Endothelial cell of umbilical vein (primary cell): ENCODE measurements at regions not wholly inside any gene's neighbourhood (a gene's known extent, or its start where the extent isn't known, plus 50 kb on each side); places are given as distances from the start of the nearest gene placed in this dataset.

Source experiments
- BruUV-seq: library from RNA; stranded (reverse); fragments of 400-500 nt; replicated peaks from 2 replicates; lab custom pipeline; 2021; lab: Mats Ljungman, UMichigan
- CTCF ChIA-PET: fragments of 300-600, 350-600 bp; sonication (Branson Sonifier 250); formaldehyde crosslinking; loops from one replicate; lab custom pipeline; 2021; ENCODE audit warnings: antibody characterized with exemption, inconsistent platforms; lab: Charles Lee
- POLR2A ChIA-PET: fragments of 300-600, 350-600 bp; sonication (Branson Sonifier 250); formaldehyde crosslinking; loops from one replicate; lab custom pipeline; 2021; ENCODE audit warnings: antibody characterized with exemption, inconsistent platforms; lab: Charles Lee
- DNase-seq: peaks from one replicate; pipeline ENCODE4 v3.0.0-alpha.2; 2011; ENCODE audit warnings: low read depth, low spot score
- FAIRE-seq: peaks from 2 replicates; lab custom pipeline; 2011; peaks lifted over from hg19 to GRCh38; lab: Jason Lieb, UNC
- H2AFZ ChIP-seq: 2 replicates; pipeline ENCODE4 v1.6.0; 2012; ENCODE audit warnings: low read depth, low read length, control low read depth, inconsistent platforms
- H3K27ac ChIP-seq: 2 replicates; pipeline ENCODE4 v1.5.1; 2011; ENCODE audit warnings: low read depth, mild to moderate bottlenecking, control low read depth, low read length, moderate library complexity; ENCODE audit not compliant: insufficient read depth
- H3K27me3 ChIP-seq, 2 experiments: 2 replicates each; pipeline versions ENCODE4 v1.6.0 to v1.6.1; 2011; ENCODE audit warnings: low read length in 2 of 2, mixed read lengths in 1 of 2; ENCODE audit not compliant: control insufficient read depth in 2 of 2, insufficient read depth in 2 of 2
- H3K36me3 ChIP-seq, 2 experiments: 2 replicates in 1 of 2; 3 replicates in 1 of 2; pipeline ENCODE4 v1.5.1; 2011; ENCODE audit warnings: low read length in 2 of 2, mild to moderate bottlenecking in 1 of 2, moderate library complexity in 1 of 2; ENCODE audit not compliant: control insufficient read depth in 2 of 2, insufficient read depth in 2 of 2; ENCODE audit errors: extremely low read depth in 1 of 2
- H3K4me1 ChIP-seq: 3 replicates; pipeline ENCODE4 v1.5.1; 2011; ENCODE audit warnings: mild to moderate bottlenecking, low read length; ENCODE audit not compliant: control insufficient read depth, insufficient read depth; ENCODE audit errors: extremely low read depth
- H3K4me2 ChIP-seq: 2 replicates; pipeline ENCODE4 v1.6.1; 2011; ENCODE audit warnings: low read length, control low read depth, mixed read lengths; ENCODE audit not compliant: insufficient read depth
- H3K4me3 ChIP-seq, 3 experiments: fragments of 200-600 bp in 1 of 3; sonication (generic), shearing (Covaris generic) in 1 of 3; replicated peaks in 1 of 3; 2 replicates each; pipeline ENCODE4 v1.5.1; 2011 to 2016; ENCODE audit warnings: control low read depth in 3 of 3, low read length in 3 of 3, mild to moderate bottlenecking in 2 of 3, inconsistent platforms in 1 of 3, low read depth in 1 of 3, moderate library complexity in 1 of 3; ENCODE audit not compliant: insufficient read depth in 1 of 3
- H3K79me2 ChIP-seq: 2 replicates; pipeline ENCODE4 v1.6.0; 2012; ENCODE audit warnings: low read length, inconsistent platforms; ENCODE audit not compliant: control insufficient read depth, insufficient read depth
- H3K9ac ChIP-seq: replicated peaks from 2 replicates; pipeline ENCODE3; 2011; ENCODE audit warnings: low read length, control low read depth; ENCODE audit not compliant: insufficient read depth; ENCODE audit errors: extremely low read depth
- H3K9me1 ChIP-seq: replicated peaks from 3 replicates; pipeline ENCODE4 v1.6.0; 2011; ENCODE audit warnings: mild to moderate bottlenecking, low read length; ENCODE audit not compliant: control insufficient read depth, insufficient read depth; ENCODE audit errors: extremely low read depth
- H3K9me3 ChIP-seq: replicated peaks from 2 replicates; pipeline ENCODE4 v1.5.1; 2012; ENCODE audit warnings: low read length, inconsistent platforms; ENCODE audit not compliant: control insufficient read depth, insufficient read depth
- H4K20me1 ChIP-seq: replicated peaks from 2 replicates; pipeline ENCODE3; 2011; ENCODE audit warnings: mild to moderate bottlenecking, low read length; ENCODE audit not compliant: control insufficient read depth, insufficient read depth; ENCODE audit errors: extremely low read depth
- EZH2 ChIP-seq: IDR thresholded peaks from 2 replicates; pipeline ENCODE4 v1.6.1; 2012; ENCODE audit warnings: borderline replicate concordance, low read depth, mild to moderate bottlenecking, moderate library complexity, low read length, inconsistent platforms; ENCODE audit not compliant: severe bottlenecking
- FOS ChIP-seq: IDR thresholded peaks from 2 replicates; pipeline ENCODE4 v1.6.1; 2011; ENCODE audit warnings: mild to moderate bottlenecking, low read length, moderate library complexity, borderline replicate concordance; ENCODE audit not compliant: insufficient read depth
- GATA2 ChIP-seq: IDR thresholded peaks from 2 replicates; pipeline ENCODE4 v1.7.0; 2011; ENCODE audit warnings: low read depth, mild to moderate bottlenecking, moderate library complexity, mixed read lengths, low read length; ENCODE audit not compliant: insufficient read length, insufficient read depth
- JUN ChIP-seq: IDR thresholded peaks from 2 replicates; pipeline ENCODE4 v1.6.1; 2011; ENCODE audit warnings: borderline replicate concordance, low read depth; ENCODE audit not compliant: insufficient read length, insufficient read depth
- MYC ChIP-seq: IDR thresholded peaks from one replicate; pipeline ENCODE4 v1.6.1; 2011; ENCODE audit warnings: mild to moderate bottlenecking, low read depth, low read length
- POLR2A ChIP-seq: IDR thresholded peaks from 2 replicates; pipeline ENCODE4 v1.6.1; 2012; ENCODE audit warnings: low read depth, mild to moderate bottlenecking, control low read depth, low read length
- POLR2AphosphoS5 ChIP-seq: IDR thresholded peaks from 2 replicates; pipeline ENCODE4 v1.6.1; 2012; ENCODE audit warnings: low read depth, mild to moderate bottlenecking, control low read depth, low read length, moderate library complexity; ENCODE audit not compliant: insufficient read depth
- dilution Hi-C: fragments of 300-500 bp; cut with MboI; formaldehyde crosslinking; loops from one replicate; pipeline ENCODE4 v1.15.0; 2019; ENCODE audit warnings: low sequenced_read_pairs; ENCODE audit not compliant: extremely low pct_ligation_motif_present
- intact Hi-C: fragments of 100-400 bp; cut with micrococcal nuclease; formaldehyde crosslinking; loops from one replicate; pipeline ENCODE4 v1.10.0; 2022
- TF ChIP-seq, protein P1 (sequence below): IDR thresholded peaks from 2 replicates; pipeline ENCODE4 v1.6.1; 2011; ENCODE audit not compliant: insufficient read depth, insufficient read length
- TF ChIP-seq, protein P2 (sequence below), 2 donors: IDR thresholded peaks; 1 replicate in 1 of 2; 2 replicates in 1 of 2; pipeline ENCODE4 v1.5.1; 2011; ENCODE audit warnings: low read length in 2 of 2, mild to moderate bottlenecking in 2 of 2, moderate library complexity in 2 of 2, control low read depth in 1 of 2, inconsistent platforms in 1 of 2, low read depth in 1 of 2; ENCODE audit not compliant: insufficient read depth in 1 of 2; ENCODE audit errors: extremely low read depth in 1 of 2

DNA sequence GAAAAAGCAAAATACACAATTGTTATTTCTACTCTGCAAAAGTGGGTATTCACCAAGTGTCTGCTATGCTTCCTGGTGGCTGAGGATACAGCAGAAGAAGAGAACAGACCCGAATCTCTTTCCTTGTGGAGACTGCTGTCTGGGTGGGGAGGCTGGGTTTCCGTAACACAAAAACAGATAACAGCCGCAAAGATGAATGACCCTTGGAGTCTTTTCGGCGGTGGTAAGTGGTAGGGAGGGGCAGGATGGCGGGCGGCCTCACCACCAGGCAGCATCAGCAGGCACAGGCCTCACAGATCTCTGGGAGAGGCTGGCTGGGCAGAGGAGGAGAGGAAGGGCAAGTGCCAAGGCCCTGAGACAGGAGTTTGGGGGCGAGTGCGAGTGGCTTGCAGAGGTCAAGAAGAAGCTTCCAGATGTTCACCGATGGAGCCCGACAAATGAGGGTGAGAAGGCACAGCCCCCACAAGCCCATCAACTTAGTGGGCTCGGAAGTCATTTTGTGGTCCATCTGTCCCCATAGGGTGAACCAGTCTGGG is 164.2 kb downstream of the RHOU start:
- Histone ChIP-seq H4K20me1 (no peaks in the 10 kb centered on the region), H3K79me2 (no peaks in the 10 kb centered on the region), H3K4me3 (no peak overlapping the region), H3K27ac (no peak overlapping the region), H3K9ac (no peak overlapping the region), H3K4me1 (peaks cover 12% of the 10 kb centered on the region), H3K27me3 (peaks cover 0 to 2% of the 10 kb centered on the region in 2 experiments), H3K9me1 (no peaks in the 10 kb centered on the region), H3K9me3 (no peaks in the 10 kb centered on the region), H3K36me3 (no peaks in the 10 kb centered on the region), H2AFZ (no peak overlapping the region), H3K4me2 (no peak overlapping the region)
- dilution Hi-C loops, result no loop called here
- ChIA-PET CTCF (no interaction called here), POLR2A (no interaction called here)
- no peak for TF ChIP-seq POLR2A
- TF ChIP-seq, protein P1, sequence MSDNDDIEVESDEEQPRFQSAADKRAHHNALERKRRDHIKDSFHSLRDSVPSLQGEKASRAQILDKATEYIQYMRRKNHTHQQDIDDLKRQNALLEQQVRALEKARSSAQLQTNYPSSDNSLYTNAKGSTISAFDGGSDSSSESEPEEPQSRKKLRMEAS, result no peak
- TF ChIP-seq, protein P2, sequence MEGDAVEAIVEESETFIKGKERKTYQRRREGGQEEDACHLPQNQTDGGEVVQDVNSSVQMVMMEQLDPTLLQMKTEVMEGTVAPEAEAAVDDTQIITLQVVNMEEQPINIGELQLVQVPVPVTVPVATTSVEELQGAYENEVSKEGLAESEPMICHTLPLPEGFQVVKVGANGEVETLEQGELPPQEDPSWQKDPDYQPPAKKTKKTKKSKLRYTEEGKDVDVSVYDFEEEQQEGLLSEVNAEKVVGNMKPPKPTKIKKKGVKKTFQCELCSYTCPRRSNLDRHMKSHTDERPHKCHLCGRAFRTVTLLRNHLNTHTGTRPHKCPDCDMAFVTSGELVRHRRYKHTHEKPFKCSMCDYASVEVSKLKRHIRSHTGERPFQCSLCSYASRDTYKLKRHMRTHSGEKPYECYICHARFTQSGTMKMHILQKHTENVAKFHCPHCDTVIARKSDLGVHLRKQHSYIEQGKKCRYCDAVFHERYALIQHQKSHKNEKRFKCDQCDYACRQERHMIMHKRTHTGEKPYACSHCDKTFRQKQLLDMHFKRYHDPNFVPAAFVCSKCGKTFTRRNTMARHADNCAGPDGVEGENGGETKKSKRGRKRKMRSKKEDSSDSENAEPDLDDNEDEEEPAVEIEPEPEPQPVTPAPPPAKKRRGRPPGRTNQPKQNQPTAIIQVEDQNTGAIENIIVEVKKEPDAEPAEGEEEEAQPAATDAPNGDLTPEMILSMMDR (IDR thresholded peaks at IDR 0.05; ENCODE audit: extremely low read depth in 1 of 2, insufficient read depth in 1 of 2, low read depth in 1 of 2, low read length in 2 of 2), result no peak
- BruUV-seq, result no TSS peak
- FAIRE-seq (no peak), DNase-seq (no peak)
- intact Hi-C loops, result no loop called here

DNA sequence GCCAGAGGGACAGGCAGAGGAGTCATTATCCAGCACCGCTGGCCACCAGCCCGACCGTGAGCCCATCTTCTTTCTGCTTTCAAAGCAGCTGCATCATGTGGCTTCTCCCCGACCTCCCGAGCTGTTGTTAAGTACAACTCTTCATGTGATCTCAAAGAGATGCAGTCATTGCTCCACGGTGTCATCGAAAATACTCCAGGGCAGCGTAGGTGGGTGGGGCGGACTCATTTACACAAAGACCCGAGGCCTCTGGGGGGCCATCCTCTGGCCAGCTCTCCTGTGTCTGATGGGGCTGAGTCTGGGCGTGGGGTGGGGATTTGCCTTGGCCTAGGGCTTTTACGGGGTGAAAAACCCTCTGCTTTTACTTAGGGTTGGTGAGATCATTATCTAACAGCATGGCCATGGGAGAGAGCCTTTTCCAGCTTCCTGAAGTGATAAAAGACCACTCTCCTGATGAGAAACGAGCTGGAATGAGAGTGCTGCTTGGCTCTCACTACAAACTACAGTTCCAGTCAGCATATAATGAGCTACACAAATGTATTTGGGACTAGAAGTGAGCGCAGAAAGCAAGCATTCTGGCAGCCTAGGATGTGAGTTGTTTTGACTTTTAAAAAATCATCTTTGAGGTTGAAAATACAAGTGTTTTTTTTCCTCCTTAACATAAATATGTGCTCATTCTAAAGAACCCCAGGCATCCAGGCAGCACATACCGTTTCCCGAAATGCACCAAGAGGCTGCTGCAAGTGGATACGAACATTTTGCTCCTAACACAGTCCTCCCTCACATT is 165.0 kb downstream of the RHOU start:
- POLR2A ChIA-PET, result no interaction called here
- dilution Hi-C loops, result no loop called here

More for the DNA sequence above, 165.0 kb downstream of the RHOU start:
- H3K36me3 ChIP-seq, result no peaks in the 10 kb centered on the region
- H3K27me3 ChIP-seq, result peaks cover 0 to 2% of the 10 kb centered on the region in 2 experiments
- no peaks in the 10 kb centered on the region for H4K20me1 ChIP-seq
- TF ChIP-seq, protein P2 (IDR thresholded peaks at IDR 0.05; ENCODE audit: extremely low read depth in 1 of 2, insufficient read depth in 1 of 2, low read depth in 1 of 2, low read length in 2 of 2), result no peak
- no peak for TF ChIP-seq EZH2
- TF ChIP-seq JUN, result no peak
- no peak for TF ChIP-seq POLR2A
- TF ChIP-seq MYC, result no peak
- TF ChIP-seq POLR2AphosphoS5, result no peak
- TF ChIP-seq GATA2, result no peak
- TF ChIP-seq FOS, result no peak
- TF ChIP-seq, protein P1, result no peak
- H3K4me2 ChIP-seq, result no peak overlapping the region
- H3K4me1 ChIP-seq, result peaks cover 12% of the 10 kb centered on the region
- no peak overlapping the region for H3K4me3 ChIP-seq
- CTCF ChIA-PET, result no interaction called here
- no peaks in the 10 kb centered on the region for H3K9me3 ChIP-seq
- DNase-seq (no peak), FAIRE-seq (no peak)
- no peak overlapping the region for H3K27ac ChIP-seq
- H3K79me2 ChIP-seq, result no peaks in the 10 kb centered on the region
- BruUV-seq, result no TSS peak
- intact Hi-C loops, result no loop called here
- no peak overlapping the region for H2AFZ ChIP-seq
- no peak overlapping the region for H3K9ac ChIP-seq
- no peaks in the 10 kb centered on the region for H3K9me1 ChIP-seq
